K562 (cell line): ENCODE measurements at regions not wholly inside any gene's neighbourhood (a gene's known extent, or its start where the extent isn't known, plus 50 kb on each side); places are given as distances from the start of the nearest gene placed in this dataset.

Source experiments
- ATAC-seq: fragments of 200-7000 bp; cut with Tn5 transposase; 3 replicates; pipeline ENCODE4 v1.9.1; 2020; ENCODE audit warnings: moderate library complexity
- BruUV-seq: library from RNA; stranded (reverse); fragments of 400-500 nt; replicated peaks from 2 replicates; lab custom pipeline; 2021; lab: Mats Ljungman, UMichigan
- CTCF ChIA-PET: fragments of 300-600 bp; formaldehyde crosslinking; extraction: SDS; loops from one replicate; lab custom pipeline; 2021; ENCODE audit warnings: low intra/inter-chr PET ratio; lab: Yijun Ruan, JAX
- POLR2A ChIA-PET: fragments of 300-600, 350-650 bp; sonication (Branson Sonifier 250); formaldehyde crosslinking; extraction: SDS; loops from one replicate; lab custom pipeline; 2021; ENCODE audit warnings: antibody characterized with exemption, inconsistent platforms; lab: Yijun Ruan, JAX
- DNase-seq, 4 experiments: peaks; one replicate each; pipeline versions ENCODE4 v3.0.0 to v3.0.0-alpha.2; 2011 to 2018; ENCODE audit warnings: low spot score in 3 of 4, mixed read lengths in 3 of 4; ENCODE audit errors: extremely low read depth in 1 of 4
- FAIRE-seq: peaks from 2 replicates; lab custom pipeline; 2011; peaks lifted over from hg19 to GRCh38; lab: Jason Lieb, UNC
- H2AFZ ChIP-seq: 2 replicates; pipeline ENCODE4 v1.6.0; 2011; ENCODE audit warnings: low read depth, low read length, control low read depth, inconsistent platforms
- H3K27ac ChIP-seq: fragments of 200-600 bp; 3 replicates; pipeline ENCODE4 v1.8.0; 2011; ENCODE audit warnings: low read depth, mild to moderate bottlenecking, control low read depth, inconsistent platforms, low read length, moderate library complexity, mixed read lengths; ENCODE audit errors: extremely low read depth
- H3K27me3 ChIP-seq, 2 experiments: fragments of 300-600 bp in 1 of 2; 2 replicates in 1 of 2; 3 replicates in 1 of 2; pipeline versions ENCODE4 v1.6.0 to v1.8.0; 2011; ENCODE audit warnings: inconsistent platforms in 2 of 2, low read length in 2 of 2, mild to moderate bottlenecking in 1 of 2, mixed read lengths in 1 of 2, moderate library complexity in 1 of 2; ENCODE audit not compliant: control insufficient read depth in 2 of 2, insufficient read depth in 2 of 2
- H3K36me3 ChIP-seq: fragments of 300-600 bp; 3 replicates; pipeline ENCODE4 v1.8.0; 2011; ENCODE audit warnings: mild to moderate bottlenecking, low read length, inconsistent platforms; ENCODE audit not compliant: control insufficient read depth, insufficient read depth
- H3K4me1 ChIP-seq, 2 experiments: fragments of 200-600 bp in 1 of 2; replicated peaks in 1 of 2; 2 replicates in 1 of 2; 3 replicates in 1 of 2; pipeline versions ENCODE4 v1.5.1 to v1.8.0; 2011; ENCODE audit warnings: inconsistent platforms in 2 of 2, low read length in 2 of 2, mild to moderate bottlenecking in 1 of 2, mixed read lengths in 1 of 2, moderate library complexity in 1 of 2; ENCODE audit not compliant: control insufficient read depth in 2 of 2, insufficient read depth in 2 of 2
- H3K4me2 ChIP-seq: 2 replicates; pipeline ENCODE4 v1.6.1; 2011; ENCODE audit warnings: low read length, control low read depth, inconsistent platforms, mixed read lengths; ENCODE audit not compliant: insufficient read depth
- H3K4me3 ChIP-seq: fragments of 200-600 bp; sonication (generic), shearing (Covaris generic); 2 replicates; pipeline ENCODE4 v1.5.1; 2016; ENCODE audit warnings: control low read depth, inconsistent platforms
- H3K79me2 ChIP-seq: fragments of 200-600 bp; 3 replicates; pipeline ENCODE4 v1.8.0; 2011; ENCODE audit warnings: low read length, inconsistent platforms; ENCODE audit not compliant: control insufficient read depth, insufficient read depth
- H3K9ac ChIP-seq, 2 experiments: 2 replicates each; pipeline versions ENCODE4 v1.6.0 to v1.6.1; 2011; ENCODE audit warnings: low read depth in 2 of 2, low read length in 2 of 2, control low read depth in 1 of 2, inconsistent platforms in 1 of 2, mild to moderate bottlenecking in 1 of 2, mixed read lengths in 1 of 2; ENCODE audit not compliant: insufficient read depth in 1 of 2
- H3K9me1 ChIP-seq: one replicate; pipeline ENCODE4 v1.6.0; 2011; ENCODE audit warnings: inconsistent platforms, mild to moderate bottlenecking, low read length, moderate library complexity; ENCODE audit not compliant: control insufficient read depth, insufficient read depth
- H3K9me3 ChIP-seq: replicated peaks from 2 replicates; pipeline ENCODE4 v1.5.1; 2011; ENCODE audit warnings: low read depth, low read length, inconsistent platforms; ENCODE audit not compliant: control insufficient read depth, insufficient read depth
- H4K20me1 ChIP-seq: replicated peaks from 2 replicates; pipeline ENCODE4 v1.6.1; 2011; ENCODE audit warnings: low read length, inconsistent platforms, mixed read lengths; ENCODE audit not compliant: control insufficient read depth, insufficient read depth
- CBX5 ChIP-seq: IDR thresholded peaks from 2 replicates; pipeline ENCODE4 v1.6.1; 2014; ENCODE audit warnings: low read depth, borderline replicate concordance
- EZH2 ChIP-seq: IDR thresholded peaks from 2 replicates; pipeline ENCODE4 v1.6.1; 2012; ENCODE audit warnings: low read depth, mild to moderate bottlenecking, inconsistent platforms, low read length, borderline replicate concordance
- GTF2F1 ChIP-seq: IDR thresholded peaks from 2 replicates; pipeline ENCODE4 v1.6.1; 2011; ENCODE audit warnings: low read depth, low read length, improper control_type of control experiment
- LCOR ChIP-seq: sonication (generic); formaldehyde crosslinking; IDR thresholded peaks from 2 replicates; pipeline ENCODE4 v1.8.0; 2022; ENCODE audit warnings: mild to moderate bottlenecking, missing genetic modification reagents
- MAZ ChIP-seq, 2 experiments: fragments of 450-650 bp in 1 of 2; sonication (generic) in 1 of 2; formaldehyde crosslinking; IDR thresholded peaks in 1 of 2; conservative IDR thresholded peaks in 1 of 2; 2 replicates each; pipeline versions ENCODE4 v1.4.0 to v1.5.0; 2020; ENCODE audit warnings: mild to moderate bottlenecking in 1 of 2, missing genetic modification reagents in 1 of 2
- MEF2A ChIP-seq: IDR thresholded peaks from 2 replicates; pipeline ENCODE4 v1.6.1; 2011; ENCODE audit warnings: low read depth, mild to moderate bottlenecking, low read length, moderate library complexity; ENCODE audit not compliant: control insufficient read depth
- NFIC ChIP-seq: fragments of 450-650 bp; IDR thresholded peaks from 2 replicates; pipeline ENCODE4 v1.6.1; 2017; ENCODE audit warnings: mild to moderate bottlenecking, inconsistent platforms
- OTX1 ChIP-seq: fragments of 450-650 bp; formaldehyde crosslinking; IDR thresholded peaks from 2 replicates; pipeline ENCODE4 v1.4.0; 2022; ENCODE audit warnings: mild to moderate bottlenecking
- POLR2A ChIP-seq: fragments of 450-650 bp; conservative IDR thresholded peaks from 2 replicates; pipeline ENCODE4 v1.6.1; 2016
- PTRF ChIP-seq: fragments of 450-650 bp; IDR thresholded peaks from 2 replicates; pipeline ENCODE4 v1.6.1; 2016; ENCODE audit warnings: mild to moderate bottlenecking, missing genetic modification characterization, missing compliant biosample characterization
- RUNX1 ChIP-seq: sonication (generic); IDR thresholded peaks from 2 replicates; pipeline ENCODE4 v1.6.1; 2016; ENCODE audit warnings: antibody characterized with exemption, low read depth
- SAFB ChIP-seq: fragments of 200-400 bp; formaldehyde crosslinking; IDR thresholded peaks from 2 replicates; pipeline ENCODE4 v1.6.1; 2017; ENCODE audit warnings: low read depth, low read length, borderline replicate concordance
- TAL1 ChIP-seq: fragments of 450-650 bp; IDR thresholded peaks from 2 replicates; pipeline ENCODE4 v1.6.1; 2016; ENCODE audit warnings: mild to moderate bottlenecking
- TCF7 ChIP-seq: sonication (generic); IDR thresholded peaks from 2 replicates; pipeline ENCODE4 v1.6.1; 2016; ENCODE audit warnings: antibody characterized with exemption, borderline replicate concordance
- TCFL5 ChIP-seq: fragments of 250-450 bp; sonication (Bioruptor Pico); conservative IDR thresholded peaks from 2 replicates; pipeline ENCODE4 v1.6.1; 2021; ENCODE audit warnings: mild to moderate bottlenecking, moderate library complexity, matching md5 sums
- TRIM28 ChIP-seq: fragments of 450-650 bp; IDR thresholded peaks from 2 replicates; pipeline ENCODE4 v1.6.1; 2017
- ZFP30 ChIP-seq: fragments of 250-450 bp; sonication (Bioruptor Pico); IDR thresholded peaks from 2 replicates; pipeline ENCODE4 v1.8.0; 2022; ENCODE audit warnings: moderate library complexity, mild to moderate bottlenecking, inconsistent platforms, borderline replicate concordance
- ZNF586 ChIP-seq: fragments of 450-650 bp; formaldehyde crosslinking; conservative IDR thresholded peaks from 2 replicates; pipeline ENCODE4 v1.4.0; 2020; ENCODE audit warnings: mild to moderate bottlenecking, moderate library complexity
- WGBS: fragments of 100-300 bp; shearing (Covaris generic); methylation state at CpG from one replicate; pipeline ENCODE4 v1.1.6; 2016; ENCODE audit warnings: low coverage, mixed read lengths; ENCODE audit not compliant: insufficient coverage; ENCODE audit errors: missing lambda C conversion rate; 5-methylcytosine and 5-hydroxymethylcytosine counted together
- in situ Hi-C: fragments of 300-500 bp; cut with MboI; formaldehyde crosslinking; loops from 4 replicates; pipeline ENCODE4 v1.15.0; 2018; ENCODE audit warnings: inconsistent platforms, mixed read lengths
- intact Hi-C: fragments of 100-400 bp; cut with micrococcal nuclease; formaldehyde crosslinking; loops from 2 replicates; pipeline ENCODE4 v1.14.2; 2022
- TF ChIP-seq, protein P1 (sequence below): fragments of 450-650 bp; IDR thresholded peaks from 2 replicates; pipeline ENCODE4 v1.6.1; 2016; ENCODE audit warnings: low read depth

DNA sequence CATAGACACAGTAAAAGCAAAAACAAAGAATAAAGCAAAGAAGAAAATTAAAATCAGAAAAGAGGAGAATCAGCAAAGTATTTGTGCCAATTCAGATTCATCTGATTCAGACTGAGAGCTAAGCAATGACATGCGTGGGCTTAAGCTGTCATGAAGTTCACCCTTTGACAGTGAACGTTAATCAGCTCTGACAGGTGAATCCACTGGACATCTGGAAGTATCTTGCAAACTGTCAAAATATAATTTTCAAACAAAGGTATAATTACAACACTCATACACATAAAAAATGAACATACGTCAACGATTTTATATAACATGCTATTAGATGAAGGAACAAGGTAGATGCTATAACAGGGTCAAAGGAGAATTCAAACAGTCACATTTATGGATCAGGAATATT, 596.3 kb upstream of the SALL1 start:
- intact Hi-C loops (no loop called here), in situ Hi-C loops (no loop called here)
- H3K9me1 ChIP-seq, result no peaks in the 10 kb centered on the region
- H4K20me1 ChIP-seq, result no peaks in the 10 kb centered on the region
- no peak overlapping the region for H3K4me3 ChIP-seq
- no peak for DNase-seq
- no TSS peak for BruUV-seq
- H3K4me2 ChIP-seq, result no peak overlapping the region
- H3K79me2 ChIP-seq, result no peaks in the 10 kb centered on the region
- CTCF ChIA-PET, result no interaction called here
- no peak for FAIRE-seq
- H3K27ac ChIP-seq, result no peak overlapping the region
- 2% methylated on average over 4 of the region's 4 CpGs for WGBS
- H3K4me1 ChIP-seq, result no peaks in the 10 kb centered on the region
- no peaks in the 10 kb centered on the region for H3K36me3 ChIP-seq
- no peak overlapping the region for H3K9ac ChIP-seq
- no peaks in the 10 kb centered on the region for H3K27me3 ChIP-seq
- POLR2A ChIA-PET, result no interaction called here
- no peaks in the 10 kb centered on the region for H3K9me3 ChIP-seq
- H2AFZ ChIP-seq, result no peak overlapping the region
- TF ChIP-seq GTF2F1, result no peak
- no peak for TF ChIP-seq PTRF (tag)
- TF ChIP-seq TAL1, result no peak
- TF ChIP-seq TCFL5 (CRISPR knock-in tag), result no peak
- no peak for TF ChIP-seq TRIM28
- no peak for TF ChIP-seq NFIC
- TF ChIP-seq MAZ (CRISPR knock-in tag; conservative IDR thresholded peaks at IDR 0.05 in 1 of 2, IDR thresholded peaks at IDR 0.05 in 1 of 2), result no peak
- TF ChIP-seq OTX1 (CRISPR knock-in tag), result no peak
- no peak for TF ChIP-seq POLR2A
- TF ChIP-seq LCOR, result no peak
- no peak for TF ChIP-seq MEF2A
- TF ChIP-seq ZFP30, result no peak
- TF ChIP-seq ZNF586 (CRISPR knock-in tag), result no peak
- no peak for TF ChIP-seq CBX5
- TF ChIP-seq TCF7, result no peak
- TF ChIP-seq, protein P1, sequence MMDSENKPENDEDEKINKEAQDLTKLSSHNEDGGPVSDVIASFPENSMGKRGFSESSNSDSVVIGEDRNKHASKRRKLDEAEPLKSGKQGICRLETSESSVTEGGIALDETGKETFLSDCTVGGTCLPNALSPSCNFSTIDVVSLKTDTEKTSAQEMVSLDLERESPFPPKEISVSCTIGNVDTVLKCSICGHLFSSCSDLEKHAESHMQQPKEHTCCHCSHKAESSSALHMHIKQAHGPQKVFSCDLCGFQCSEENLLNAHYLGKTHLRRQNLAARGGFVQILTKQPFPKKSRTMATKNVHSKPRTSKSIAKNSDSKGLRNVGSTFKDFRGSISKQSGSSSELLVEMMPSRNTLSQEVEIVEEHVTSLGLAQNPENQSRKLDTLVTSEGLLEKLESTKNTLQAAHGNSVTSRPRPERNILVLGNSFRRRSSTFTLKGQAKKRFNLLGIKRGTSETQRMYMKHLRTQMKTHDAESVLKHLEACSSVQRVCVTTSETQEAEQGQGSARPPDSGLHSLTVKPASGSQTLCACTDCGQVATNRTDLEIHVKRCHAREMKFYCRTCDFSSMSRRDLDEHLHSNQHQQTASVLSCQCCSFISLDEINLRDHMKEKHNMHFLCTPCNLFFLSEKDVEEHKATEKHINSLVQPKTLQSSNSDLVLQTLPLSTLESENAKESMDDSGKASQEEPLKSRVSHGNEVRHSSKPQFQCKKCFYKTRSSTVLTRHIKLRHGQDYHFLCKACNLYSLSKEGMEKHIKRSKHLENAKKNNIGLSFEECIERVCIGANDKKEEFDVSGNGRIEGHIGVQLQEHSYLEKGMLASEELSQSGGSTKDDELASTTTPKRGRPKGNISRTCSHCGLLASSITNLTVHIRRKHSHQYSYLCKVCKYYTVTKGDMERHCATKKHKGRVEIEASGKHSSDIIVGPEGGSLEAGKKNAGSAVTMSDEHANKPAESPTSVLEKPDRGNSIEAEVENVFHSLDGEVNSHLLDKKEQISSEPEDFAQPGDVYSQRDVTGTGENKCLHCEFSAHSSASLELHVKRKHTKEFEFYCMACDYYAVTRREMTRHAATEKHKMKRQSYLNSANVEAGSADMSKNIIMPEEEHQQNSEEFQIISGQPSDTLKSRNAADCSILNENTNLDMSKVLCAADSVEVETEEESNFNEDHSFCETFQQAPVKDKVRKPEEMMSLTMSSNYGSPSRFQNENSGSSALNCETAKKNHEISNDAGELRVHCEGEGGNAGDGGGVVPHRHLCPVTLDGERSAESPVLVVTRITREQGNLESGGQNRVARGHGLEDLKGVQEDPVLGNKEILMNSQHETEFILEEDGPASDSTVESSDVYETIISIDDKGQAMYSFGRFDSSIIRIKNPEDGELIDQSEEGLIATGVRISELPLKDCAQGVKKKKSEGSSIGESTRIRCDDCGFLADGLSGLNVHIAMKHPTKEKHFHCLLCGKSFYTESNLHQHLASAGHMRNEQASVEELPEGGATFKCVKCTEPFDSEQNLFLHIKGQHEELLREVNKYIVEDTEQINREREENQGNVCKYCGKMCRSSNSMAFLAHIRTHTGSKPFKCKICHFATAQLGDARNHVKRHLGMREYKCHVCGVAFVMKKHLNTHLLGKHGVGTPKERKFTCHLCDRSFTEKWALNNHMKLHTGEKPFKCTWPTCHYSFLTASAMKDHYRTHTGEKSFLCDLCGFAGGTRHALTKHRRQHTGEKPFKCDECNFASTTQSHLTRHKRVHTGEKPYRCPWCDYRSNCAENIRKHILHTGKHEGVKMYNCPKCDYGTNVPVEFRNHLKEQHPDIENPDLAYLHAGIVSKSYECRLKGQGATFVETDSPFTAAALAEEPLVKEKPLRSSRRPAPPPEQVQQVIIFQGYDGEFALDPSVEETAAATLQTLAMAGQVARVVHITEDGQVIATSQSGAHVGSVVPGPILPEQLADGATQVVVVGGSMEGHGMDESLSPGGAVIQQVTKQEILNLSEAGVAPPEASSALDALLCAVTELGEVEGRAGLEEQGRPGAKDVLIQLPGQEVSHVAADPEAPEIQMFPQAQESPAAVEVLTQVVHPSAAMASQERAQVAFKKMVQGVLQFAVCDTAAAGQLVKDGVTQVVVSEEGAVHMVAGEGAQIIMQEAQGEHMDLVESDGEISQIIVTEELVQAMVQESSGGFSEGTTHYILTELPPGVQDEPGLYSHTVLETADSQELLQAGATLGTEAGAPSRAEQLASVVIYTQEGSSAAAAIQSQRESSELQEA, result no peak
- no peak for TF ChIP-seq RUNX1
- no peak for TF ChIP-seq EZH2
- no peak for TF ChIP-seq SAFB
- TF ChIP-seq, all 486 proteins: peak for 0
- no peak for ATAC-seq
